Fibroblast of mammary gland (primary cell): ENCODE measurements at regions not wholly inside any gene's neighbourhood (a gene's known extent, or its start where the extent isn't known, plus 50 kb on each side); places are given as distances from the start of the nearest gene placed in this dataset.

Source experiments
- DNase-seq: peaks from one replicate; pipeline ENCODE4 v3.0.0-alpha.2; 2010; ENCODE audit warnings: low read depth
- H3K4me3 ChIP-seq: 2 replicates; pipeline ENCODE4 v1.5.1; 2011; ENCODE audit warnings: low read depth, mild to moderate bottlenecking, low read length, moderate library complexity; ENCODE audit not compliant: control insufficient read depth
- TF ChIP-seq, protein P1 (sequence below): conservative IDR thresholded peaks from 2 replicates; pipeline ENCODE4 v1.5.1; 2011; ENCODE audit warnings: low read depth, low read length, inconsistent platforms; ENCODE audit not compliant: control insufficient read depth, insufficient read depth

GRCh38 chr4:44842531-44842930 is 116.2 kb upstream of the GNPDA2 start:
- no peak overlapping the region for H3K4me3 ChIP-seq
- TF ChIP-seq, protein P1, sequence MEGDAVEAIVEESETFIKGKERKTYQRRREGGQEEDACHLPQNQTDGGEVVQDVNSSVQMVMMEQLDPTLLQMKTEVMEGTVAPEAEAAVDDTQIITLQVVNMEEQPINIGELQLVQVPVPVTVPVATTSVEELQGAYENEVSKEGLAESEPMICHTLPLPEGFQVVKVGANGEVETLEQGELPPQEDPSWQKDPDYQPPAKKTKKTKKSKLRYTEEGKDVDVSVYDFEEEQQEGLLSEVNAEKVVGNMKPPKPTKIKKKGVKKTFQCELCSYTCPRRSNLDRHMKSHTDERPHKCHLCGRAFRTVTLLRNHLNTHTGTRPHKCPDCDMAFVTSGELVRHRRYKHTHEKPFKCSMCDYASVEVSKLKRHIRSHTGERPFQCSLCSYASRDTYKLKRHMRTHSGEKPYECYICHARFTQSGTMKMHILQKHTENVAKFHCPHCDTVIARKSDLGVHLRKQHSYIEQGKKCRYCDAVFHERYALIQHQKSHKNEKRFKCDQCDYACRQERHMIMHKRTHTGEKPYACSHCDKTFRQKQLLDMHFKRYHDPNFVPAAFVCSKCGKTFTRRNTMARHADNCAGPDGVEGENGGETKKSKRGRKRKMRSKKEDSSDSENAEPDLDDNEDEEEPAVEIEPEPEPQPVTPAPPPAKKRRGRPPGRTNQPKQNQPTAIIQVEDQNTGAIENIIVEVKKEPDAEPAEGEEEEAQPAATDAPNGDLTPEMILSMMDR: no peak
- DNase-seq: peak; percentile 7

DNA sequence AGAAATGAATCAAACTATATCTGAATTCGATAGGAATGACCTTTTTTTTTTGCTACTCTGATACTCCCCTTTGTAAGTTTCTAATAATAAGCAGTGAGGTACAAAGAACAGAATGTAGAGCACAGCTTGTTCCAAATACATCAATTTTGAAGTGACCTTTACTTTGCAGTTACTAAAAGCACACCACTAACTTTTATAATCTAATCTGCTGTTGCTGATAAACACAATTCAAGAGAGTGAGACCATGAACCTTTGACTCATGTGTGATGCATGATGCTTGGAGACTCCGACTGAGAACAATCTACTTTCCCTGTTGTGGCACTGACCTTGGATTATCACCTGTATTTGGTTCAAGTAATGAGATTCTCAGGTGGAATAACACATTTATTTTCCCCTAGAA is 91.6 kb upstream of the GNPDA2 start:
- TF ChIP-seq, protein P1: no peak

DNA sequence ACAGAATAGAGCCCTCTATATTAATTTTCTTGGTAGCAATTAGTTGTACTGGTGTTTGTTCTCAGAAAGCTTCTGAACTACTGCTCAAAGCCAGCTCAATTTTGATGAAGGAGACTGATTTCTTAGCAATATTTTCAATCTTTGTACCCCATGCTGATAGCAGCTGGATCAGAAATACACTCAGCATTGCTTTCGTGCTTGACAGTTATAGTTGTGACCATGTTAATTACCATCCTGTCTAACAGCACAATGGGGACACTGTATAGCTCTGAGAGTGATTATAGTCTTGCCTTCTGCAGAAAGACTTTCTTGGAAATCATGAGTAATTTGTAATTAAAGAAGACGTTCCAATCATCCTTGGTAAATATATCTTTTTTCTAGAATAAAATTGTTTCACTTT is 79.7 kb upstream of the GNPDA2 start:
- no peak for DNase-seq
- no peak overlapping the region for H3K4me3 ChIP-seq
- TF ChIP-seq, protein P1: no peak

More for the DNA sequence above, 91.6 kb upstream of the GNPDA2 start:
- no peak overlapping the region for H3K4me3 ChIP-seq
- peak; percentile 2 for DNase-seq

DNA sequence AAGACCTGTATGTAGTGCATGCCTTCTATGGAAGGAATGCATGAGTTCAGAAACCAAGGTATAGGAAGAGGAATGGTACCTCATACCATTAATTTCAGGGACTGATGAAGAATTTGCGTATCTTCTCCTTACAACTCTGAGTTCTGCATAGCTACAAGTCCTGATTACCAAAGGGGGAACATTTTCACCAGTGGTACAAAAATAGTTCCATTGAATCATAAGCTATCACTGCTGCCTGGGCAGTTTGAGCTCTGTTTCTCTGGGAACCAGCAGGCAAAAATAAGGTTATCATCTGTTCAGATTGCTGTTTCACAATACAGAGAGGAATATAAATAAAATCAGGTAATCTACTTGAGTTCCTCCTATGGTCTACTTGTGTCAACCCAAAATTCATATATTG is 77.9 kb upstream of the GNPDA2 start:
- TF ChIP-seq, protein P1: no peak
- H3K4me3 ChIP-seq: no peak overlapping the region
- DNase-seq: no peak

GRCh38 chr4:44801384-44801783 is 75.0 kb upstream of the GNPDA2 start:
- DNase-seq: no peak
- no peak overlapping the region for H3K4me3 ChIP-seq
- TF ChIP-seq, protein P1: no peak

- no peak for DNase-seq
- TF ChIP-seq, protein P1: no peak
Measured at GRCh38 chr4:44791831-44792230, 65.5 kb upstream of the GNPDA2 start.

GRCh38 chr4:44777115-44777514 is 50.8 kb upstream of the GNPDA2 start:
- no peak overlapping the region for H3K4me3 ChIP-seq
- TF ChIP-seq, protein P1: no peak
- no peak for DNase-seq

More at GRCh38 chr4:44791831-44792230, 65.5 kb upstream of the GNPDA2 start:
- H3K4me3 ChIP-seq: no peak overlapping the region
